HL-60 (cell line): ENCODE measurements at regions not wholly inside any gene's neighbourhood (a gene's known extent, or its start where the extent isn't known, plus 50 kb on each side); places are given as distances from the start of the nearest gene placed in this dataset.

ENCODE experiments used
- DNase-seq, 2 experiments: peaks; one replicate each; pipeline ENCODE4 v3.0.0-alpha.2; 2010 to 2020; ENCODE audit warnings: low read depth in 1 of 2, low spot score in 1 of 2
- H3K27ac ChIP-seq: fragments of 250-450 bp; sonication (Bioruptor Pico); replicated peaks from 2 replicates; pipeline ENCODE4 v1.5.1; 2020; ENCODE audit warnings: mild to moderate bottlenecking, moderate library complexity
- H3K27me3 ChIP-seq: fragments of 250-450 bp; sonication (Bioruptor Pico); 2 replicates; pipeline ENCODE4 v1.5.1; 2021; ENCODE audit warnings: mild to moderate bottlenecking, moderate library complexity; ENCODE audit not compliant: insufficient read depth, poor library complexity, severe bottlenecking
- H3K4me3 ChIP-seq: replicated peaks from 2 replicates; pipeline ENCODE4 v1.5.1; 2011; ENCODE audit warnings: mild to moderate bottlenecking, control low read depth, low read length; ENCODE audit not compliant: insufficient read depth
- CTCF ChIP-seq: IDR thresholded peaks from one replicate; pipeline ENCODE4 v1.5.1; 2011; ENCODE audit warnings: low read length, control low read depth, inconsistent platforms; ENCODE audit not compliant: insufficient read depth
- GABPA ChIP-seq: IDR thresholded peaks from 2 replicates; pipeline ENCODE4 v1.6.1; 2012; ENCODE audit warnings: low read depth
- POLR2AphosphoS5 ChIP-seq: IDR thresholded peaks from 2 replicates; pipeline ENCODE4 v1.6.1; 2012; ENCODE audit warnings: low read depth
- REST ChIP-seq: IDR thresholded peaks from 2 replicates; pipeline ENCODE4 v1.6.1; 2012; ENCODE audit warnings: low read depth; ENCODE audit not compliant: insufficient replicate concordance
- SPI1 ChIP-seq: IDR thresholded peaks from 2 replicates; pipeline ENCODE4 v1.6.1; 2012; ENCODE audit warnings: low read depth, mild to moderate bottlenecking, borderline replicate concordance

GRCh38 chr2:240302041-240302440, 133.4 kb upstream of the GPC1 start:
- Histone ChIP-seq H3K4me3 (no peak overlapping the region), H3K27me3 (no peaks in the 10 kb centered on the region), H3K27ac (no peak overlapping the region)
- DNase-seq: no peak
- TF ChIP-seq SPI1: no peak
- no peak for TF ChIP-seq CTCF
- no peak for TF ChIP-seq REST
- no peak for TF ChIP-seq GABPA
- no peak for TF ChIP-seq POLR2AphosphoS5

GRCh38 chr2:240302933-240303595, 132.4 kb upstream of the GPC1 start:
- Histone ChIP-seq H3K27ac (no peak overlapping the region), H3K4me3 (no peak overlapping the region), H3K27me3 (no peaks in the 10 kb centered on the region)
- DNase-seq: no peak
- no peak for TF ChIP-seq CTCF
- TF ChIP-seq REST: no peak
- TF ChIP-seq GABPA: no peak
- no peak for TF ChIP-seq POLR2AphosphoS5
- no peak for TF ChIP-seq SPI1

GRCh38 chr2:240303896-240304745, 131.3 kb upstream of the GPC1 start:
- no peak overlapping the region for H3K27ac ChIP-seq
- no peaks in the 10 kb centered on the region for H3K27me3 ChIP-seq
- no peak overlapping the region for H3K4me3 ChIP-seq
- DNase-seq: no peak
- TF ChIP-seq POLR2AphosphoS5 (no peak), SPI1 (no peak), CTCF (no peak), GABPA (no peak), REST (no peak)
